ENCODE measurements at regions not wholly inside any gene's neighbourhood (a gene's known extent, or its start where the extent isn't known, plus 50 kb on each side); places are given as distances from the start of the nearest gene placed in this dataset.

DNA sequence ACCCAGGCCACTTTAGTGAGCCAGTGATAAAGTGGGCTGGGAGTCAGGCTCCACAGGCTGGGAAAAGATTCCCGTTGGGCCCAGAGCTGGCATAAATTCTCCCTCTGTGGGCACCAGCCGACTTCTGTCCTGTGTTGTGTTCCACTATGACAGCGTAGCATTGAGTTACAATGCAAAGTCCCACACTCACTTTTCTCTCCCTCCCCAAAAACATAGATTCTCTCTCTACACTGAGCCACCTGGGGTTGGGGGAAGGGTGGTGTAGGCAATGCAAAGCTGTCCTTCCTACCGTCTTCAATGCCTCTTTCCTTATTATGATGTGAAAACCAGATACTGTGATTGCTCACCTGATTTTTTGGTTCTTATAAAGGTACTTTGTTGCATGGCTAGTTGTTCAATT lies 566.2 kb downstream of the RAPGEF2 start:
- no peaks in the 10 kb centered on the region for H3K9me3 ChIP-seq
- no peak overlapping the region for H3K27ac ChIP-seq
- intact Hi-C loops (cut with DNase I; ENCODE audit: low total_unique reads) (no loop called here), in situ Hi-C loops (cut with MboI; ENCODE audit: low pct_ligation_motif_present in 1 of 4, low pct_unique_long_range_greater_than_20kb in 1 of 4, low sequenced_read_pairs in 3 of 4) (loop anchor here in 1 of 4 donors (10.0 kb wide), 1 partner anchor 64 kb away; no protein-coding TSS in a partner anchor)
- no peak overlapping the region for H3K4me3 ChIP-seq
- no peaks in the 10 kb centered on the region for H3K36me3 ChIP-seq
- H3K27me3 ChIP-seq, result no peaks in the 10 kb centered on the region
- WGBS, 2 donors (ENCODE audit: low coverage in 1 of 2), result 67 to 81% methylated on average over 1 to 4 of the region's 4 CpGs
- DNase-seq, result no peak
- TF ChIP-seq EP300 (IDR thresholded peaks at IDR 0.05; ENCODE audit: low read depth) (no peak), POLR2A (IDR thresholded peaks at IDR 0.05) (no peak), POLR2AphosphoS5 (IDR thresholded peaks at IDR 0.05) (no peak), CTCF (IDR thresholded peaks at IDR 0.05) (no peak)
- no peaks in the 10 kb centered on the region for H3K4me1 ChIP-seq

GRCh38 chr4:159673221-159673620 lies 570.3 kb downstream of the RAPGEF2 start:
- H3K4me3 ChIP-seq, result no peak overlapping the region
- WGBS, 2 donors (ENCODE audit: low coverage in 1 of 2), result 33 to 78% methylated on average over 2 of the region's 2 CpGs
- intact Hi-C loops (cut with DNase I; ENCODE audit: low total_unique reads) (no loop called here), in situ Hi-C loops (cut with MboI; ENCODE audit: low pct_ligation_motif_present in 1 of 4, low pct_unique_long_range_greater_than_20kb in 1 of 4, low sequenced_read_pairs in 3 of 4) (no loop called here)
- no peak for TF ChIP-seq CTCF (IDR thresholded peaks at IDR 0.05)
- no peak for TF ChIP-seq POLR2A (IDR thresholded peaks at IDR 0.05)
- no peak for TF ChIP-seq POLR2AphosphoS5 (IDR thresholded peaks at IDR 0.05)
- TF ChIP-seq EP300 (IDR thresholded peaks at IDR 0.05; ENCODE audit: low read depth), result no peak
- H3K27me3 ChIP-seq, result no peaks in the 10 kb centered on the region
- no peaks in the 10 kb centered on the region for H3K9me3 ChIP-seq
- no peaks in the 10 kb centered on the region for H3K4me1 ChIP-seq
- no peak for DNase-seq
- no peaks in the 10 kb centered on the region for H3K36me3 ChIP-seq
- no peak overlapping the region for H3K27ac ChIP-seq

DNA sequence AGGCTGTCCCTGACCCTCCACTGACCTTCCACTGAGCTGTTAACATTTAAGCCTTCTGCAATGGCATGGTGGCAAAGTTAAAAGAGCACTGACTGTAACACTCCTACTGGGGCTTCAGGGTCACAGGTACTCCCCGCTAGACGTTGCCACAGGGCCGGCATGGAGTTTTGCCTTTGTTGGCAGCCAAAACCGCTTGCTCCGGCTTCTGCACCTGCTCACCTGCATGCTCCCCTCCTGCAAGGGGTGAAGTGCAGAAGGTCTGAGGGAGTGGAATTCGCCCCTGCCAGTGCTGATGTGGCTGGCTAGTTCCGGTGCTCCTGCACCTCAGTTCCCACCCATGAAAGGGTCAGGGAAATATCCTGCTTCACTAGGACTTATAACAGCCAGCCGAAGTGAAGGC lies 571.4 kb downstream of the RAPGEF2 start:
- H3K36me3 ChIP-seq, result no peaks in the 10 kb centered on the region
- no peaks in the 10 kb centered on the region for H3K9me3 ChIP-seq
- intact Hi-C loops (cut with DNase I; ENCODE audit: low total_unique reads), result no loop called here
- no peaks in the 10 kb centered on the region for H3K4me1 ChIP-seq
- H3K27me3 ChIP-seq, result no peaks in the 10 kb centered on the region
- H3K4me3 ChIP-seq, result no peak overlapping the region
- WGBS, 2 donors (ENCODE audit: low coverage in 1 of 2), result 90% methylated on average over 8 of the region's 8 CpGs; no CpG with 5 or more reads in 1 of the 2 donors
- in situ Hi-C loops (cut with MboI; ENCODE audit: low pct_ligation_motif_present in 1 of 4, low pct_unique_long_range_greater_than_20kb in 1 of 4, low sequenced_read_pairs in 3 of 4), result no loop called here
- no peak for DNase-seq
- H3K27ac ChIP-seq, result no peak overlapping the region
- TF ChIP-seq POLR2AphosphoS5 (IDR thresholded peaks at IDR 0.05) (no peak), CTCF (IDR thresholded peaks at IDR 0.05) (no peak), EP300 (IDR thresholded peaks at IDR 0.05; ENCODE audit: low read depth) (no peak), POLR2A (IDR thresholded peaks at IDR 0.05) (no peak)

DNA sequence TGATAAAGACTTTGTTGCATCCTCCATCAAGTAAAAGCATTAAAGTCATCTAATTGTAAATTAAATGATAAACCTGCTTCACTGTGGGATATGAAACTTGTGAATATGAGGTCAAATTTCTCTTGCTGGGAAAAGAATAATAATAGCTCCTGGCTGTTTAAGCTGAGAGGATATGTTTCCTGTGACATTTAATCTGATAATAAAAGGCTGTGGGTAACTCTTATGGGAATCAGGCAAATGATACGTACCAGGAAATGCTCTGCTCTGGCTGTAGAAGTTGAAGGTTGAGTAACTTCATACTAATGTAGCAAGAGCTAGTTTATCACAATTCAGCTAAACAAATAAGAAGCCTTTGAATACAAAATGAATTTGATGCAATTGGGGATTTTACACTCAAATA lies 574.6 kb downstream of the RAPGEF2 start:
- intact Hi-C loops (cut with DNase I; ENCODE audit: low total_unique reads) (no loop called here), in situ Hi-C loops (cut with MboI; ENCODE audit: low pct_ligation_motif_present in 1 of 4, low pct_unique_long_range_greater_than_20kb in 1 of 4, low sequenced_read_pairs in 3 of 4) (no loop called here)
- H3K9me3 ChIP-seq, result no peaks in the 10 kb centered on the region
- no peaks in the 10 kb centered on the region for H3K4me1 ChIP-seq
- no peak for DNase-seq
- TF ChIP-seq EP300 (IDR thresholded peaks at IDR 0.05; ENCODE audit: low read depth), result no peak
- no peak for TF ChIP-seq CTCF (IDR thresholded peaks at IDR 0.05)
- TF ChIP-seq POLR2AphosphoS5 (IDR thresholded peaks at IDR 0.05), result no peak
- no peak for TF ChIP-seq POLR2A (IDR thresholded peaks at IDR 0.05)
- no peak overlapping the region for H3K4me3 ChIP-seq
- H3K27me3 ChIP-seq, result no peaks in the 10 kb centered on the region
- 75% methylated on average over 1 of the region's 1 CpG; no CpG with 5 or more reads in 1 of the 2 donors for WGBS, 2 donors (ENCODE audit: low coverage in 1 of 2)
- H3K36me3 ChIP-seq, result no peaks in the 10 kb centered on the region
- no peak overlapping the region for H3K27ac ChIP-seq
